Upper lobe of left lung (tissue), 6 donors: ENCODE measurements at regions not wholly inside any gene's neighbourhood (a gene's known extent, or its start where the extent isn't known, plus 50 kb on each side); places are given as distances from the start of the nearest gene placed in this dataset.

Experiments used
- ATAC-seq, 2 donors: fragments of 200-7000 bp; cut with Tn5 transposase; one replicate each; pipeline ENCODE4 v1.9.1; 2022; ENCODE audit warnings: mild to moderate bottlenecking in 2 of 2, moderate library complexity in 2 of 2; ENCODE audit not compliant: low FRiP score in 2 of 2
- DNase-seq, 2 donors: peaks; one replicate each; pipeline ENCODE4 v3.0.0-alpha.2; 2019 to 2020
- H3K27ac ChIP-seq, 4 donors: fragments of 200-600 bp; sonication (generic); one replicate each; pipeline ENCODE4 v1.5.1; 2016 to 2019
- H3K27me3 ChIP-seq, 4 donors: fragments of 200-600 bp; sonication (generic); one replicate each; pipeline ENCODE4 v1.5.1; 2017 to 2019
- H3K36me3 ChIP-seq, 4 donors: fragments of 200-600 bp; sonication (generic); one replicate each; pipeline ENCODE4 v1.5.1; 2016 to 2019
- H3K4me1 ChIP-seq, 4 donors: fragments of 200-600 bp; sonication (generic); one replicate each; pipeline ENCODE4 v1.5.1; 2018 to 2019
- H3K4me3 ChIP-seq, 4 donors: fragments of 200-600 bp; sonication (generic); one replicate each; pipeline ENCODE4 v1.5.1; 2017 to 2019; ENCODE audit warnings: mild to moderate bottlenecking in 2 of 4, moderate library complexity in 1 of 4
- H3K9me3 ChIP-seq, 4 donors: fragments of 200-600 bp; sonication (generic); one replicate each; pipeline ENCODE4 v1.5.1; 2018 to 2019
- EP300 ChIP-seq, 4 donors: sonication (generic); formaldehyde crosslinking; IDR thresholded peaks; one replicate each; pipeline ENCODE4 v1.5.1; 2017; ENCODE audit warnings: antibody characterized with exemption in 4 of 4, control low read depth in 2 of 4
- POLR2A ChIP-seq, 4 donors: fragments of 450-650 bp; IDR thresholded peaks; one replicate each; pipeline ENCODE4 v1.5.1; 2016 to 2017; ENCODE audit warnings: antibody characterized with exemption in 4 of 4, mild to moderate bottlenecking in 2 of 4
- POLR2AphosphoS5 ChIP-seq, 2 donors: sonication (generic); formaldehyde crosslinking; IDR thresholded peaks; one replicate each; pipeline ENCODE4 v1.5.1; 2017; ENCODE audit warnings: antibody characterized with exemption in 2 of 2
- WGBS, 2 donors: methylation state at CpG; one replicate each; pipeline ENCODE4 v1.1.5; 2017 to 2018; 5-methylcytosine and 5-hydroxymethylcytosine counted together
- TF ChIP-seq, protein P1 (sequence below), 6 experiments: fragments of 450-650 bp in 4 of 6; fragments of 200-600 bp in 2 of 6; sonication (generic) in 2 of 6; IDR thresholded peaks; one replicate each; pipeline ENCODE4 v1.5.1; 2016 to 2019; ENCODE audit warnings: antibody characterized with exemption in 6 of 6
- donor health status: DM: no; HTN: no; CAD: no; lungs with moderate emphysema.
- donor health status: DM: no; HTN: yes; CAD: no; lungs with severe emphysema.

- TF ChIP-seq, protein P1, sequence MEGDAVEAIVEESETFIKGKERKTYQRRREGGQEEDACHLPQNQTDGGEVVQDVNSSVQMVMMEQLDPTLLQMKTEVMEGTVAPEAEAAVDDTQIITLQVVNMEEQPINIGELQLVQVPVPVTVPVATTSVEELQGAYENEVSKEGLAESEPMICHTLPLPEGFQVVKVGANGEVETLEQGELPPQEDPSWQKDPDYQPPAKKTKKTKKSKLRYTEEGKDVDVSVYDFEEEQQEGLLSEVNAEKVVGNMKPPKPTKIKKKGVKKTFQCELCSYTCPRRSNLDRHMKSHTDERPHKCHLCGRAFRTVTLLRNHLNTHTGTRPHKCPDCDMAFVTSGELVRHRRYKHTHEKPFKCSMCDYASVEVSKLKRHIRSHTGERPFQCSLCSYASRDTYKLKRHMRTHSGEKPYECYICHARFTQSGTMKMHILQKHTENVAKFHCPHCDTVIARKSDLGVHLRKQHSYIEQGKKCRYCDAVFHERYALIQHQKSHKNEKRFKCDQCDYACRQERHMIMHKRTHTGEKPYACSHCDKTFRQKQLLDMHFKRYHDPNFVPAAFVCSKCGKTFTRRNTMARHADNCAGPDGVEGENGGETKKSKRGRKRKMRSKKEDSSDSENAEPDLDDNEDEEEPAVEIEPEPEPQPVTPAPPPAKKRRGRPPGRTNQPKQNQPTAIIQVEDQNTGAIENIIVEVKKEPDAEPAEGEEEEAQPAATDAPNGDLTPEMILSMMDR (IDR thresholded peaks at IDR 0.05), result no peak
- TF ChIP-seq POLR2A (IDR thresholded peaks at IDR 0.05) (no peak), EP300 (IDR thresholded peaks at IDR 0.05) (no peak), POLR2AphosphoS5 (IDR thresholded peaks at IDR 0.05) (no peak)
- 79 to 82% methylated on average over 7 of the region's 7 CpGs for WGBS, 2 donors
- no peaks in the 10 kb centered on the region for H3K36me3 ChIP-seq
- H3K4me3 ChIP-seq, result no peak overlapping the region
- ATAC-seq, result no peak
- no peaks in the 10 kb centered on the region for H3K9me3 ChIP-seq
- H3K4me1 ChIP-seq, result no peaks in the 10 kb centered on the region
- H3K27ac ChIP-seq, result no peak overlapping the region
- DNase-seq, result no peak
- H3K27me3 ChIP-seq, result no peaks in the 10 kb centered on the region
Measured at GRCh38 chr12:126953365-126953889, 1313.5 kb upstream of the TMEM132C start.

DNA sequence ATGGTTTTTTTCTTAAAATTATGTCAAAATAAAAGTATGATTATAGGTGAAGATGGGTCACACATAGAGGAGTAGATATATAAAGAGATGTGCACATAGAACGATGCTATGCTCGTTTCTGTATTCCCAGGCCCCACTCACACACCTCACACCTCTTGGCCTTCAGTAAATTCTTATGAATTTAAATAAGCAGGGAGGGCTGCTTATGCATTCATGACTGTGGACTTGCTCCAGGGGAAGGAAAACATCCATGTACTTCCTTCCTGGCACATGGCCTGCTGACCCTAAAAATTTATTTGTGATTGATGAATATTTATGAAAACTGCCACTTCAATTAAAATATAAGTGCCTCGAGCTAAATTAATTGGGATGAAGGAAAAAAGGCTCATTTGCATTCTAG lies 1306.7 kb upstream of the TMEM132C start:
- ATAC-seq (no peak), DNase-seq (no peak)
- H3K4me3 ChIP-seq, result no peak overlapping the region
- TF ChIP-seq EP300 (IDR thresholded peaks at IDR 0.05), result no peak
- no peak for TF ChIP-seq POLR2A (IDR thresholded peaks at IDR 0.05)
- H3K9me3 ChIP-seq, result no peaks in the 10 kb centered on the region
- H3K4me1 ChIP-seq, result no peaks in the 10 kb centered on the region
- no peaks in the 10 kb centered on the region for H3K36me3 ChIP-seq
- WGBS, 2 donors, result 49 to 55% methylated on average over 3 of the region's 3 CpGs
- no peak overlapping the region for H3K27ac ChIP-seq
- H3K27me3 ChIP-seq, result no peaks in the 10 kb centered on the region

DNA sequence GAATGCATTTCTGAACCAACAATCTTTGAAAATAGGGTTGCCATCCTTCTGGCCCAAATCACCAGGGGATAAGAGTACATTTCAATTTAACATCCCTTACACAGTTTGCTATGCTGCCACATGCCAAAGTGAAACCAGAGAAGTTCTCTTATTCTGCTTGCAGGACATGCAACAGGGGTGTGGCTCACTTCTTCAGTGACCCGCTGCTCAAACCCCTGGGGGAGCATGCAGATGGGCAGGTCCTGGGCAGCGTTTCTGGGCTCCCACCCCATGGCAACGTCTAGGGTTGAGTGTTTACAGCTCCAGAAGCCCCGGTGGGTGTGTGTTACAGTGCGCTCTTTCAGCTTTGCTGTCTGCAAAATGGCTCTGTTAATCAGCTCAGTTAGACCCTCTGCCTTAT lies 1306.3 kb upstream of the TMEM132C start:
- ATAC-seq, result peak in 1 of 2 donors; percentile 22
- WGBS, 2 donors, result 60 to 80% methylated on average over 2 to 5 of the region's 5 CpGs

DNA sequence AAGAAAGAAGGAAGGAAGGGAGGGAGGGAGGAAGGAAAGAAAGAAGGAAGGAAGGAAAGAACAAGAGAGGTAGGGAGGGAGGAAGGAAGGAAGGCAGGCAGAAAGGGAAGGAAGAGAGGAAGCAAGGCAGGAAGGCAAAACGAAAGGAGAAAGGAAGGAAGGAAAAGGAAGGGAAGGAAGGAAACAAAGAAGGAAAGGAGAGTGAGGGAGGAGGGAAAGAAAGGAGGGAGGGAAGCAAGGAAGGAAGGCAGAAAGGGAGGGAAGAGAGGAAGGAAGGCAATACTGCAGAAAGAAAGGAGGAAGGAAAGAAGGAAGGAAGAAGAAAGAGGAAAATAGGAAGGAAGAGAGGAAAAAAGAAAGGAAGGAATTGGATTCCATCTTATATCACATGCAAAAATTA lies 1303.1 kb upstream of the TMEM132C start:
- WGBS, 2 donors, result 40 to 44% methylated on average over 1 of the region's 1 CpG
- TF ChIP-seq, protein P1 (IDR thresholded peaks at IDR 0.05), result no peak
- TF ChIP-seq POLR2A (IDR thresholded peaks at IDR 0.05) (no peak), POLR2AphosphoS5 (IDR thresholded peaks at IDR 0.05) (no peak), EP300 (IDR thresholded peaks at IDR 0.05) (no peak)
- ATAC-seq, result no peak
- Histone ChIP-seq H3K27ac (no peak overlapping the region), H3K4me3 (no peak overlapping the region), H3K27me3 (no peaks in the 10 kb centered on the region), H3K9me3 (no peaks in the 10 kb centered on the region), H3K4me1 (no peaks in the 10 kb centered on the region), H3K36me3 (no peaks in the 10 kb centered on the region)
- no peak for DNase-seq

More for the DNA sequence above, 1306.3 kb upstream of the TMEM132C start:
- Histone ChIP-seq H3K27ac (no peak overlapping the region), H3K4me1 (no peaks in the 10 kb centered on the region), H3K36me3 (no peaks in the 10 kb centered on the region), H3K27me3 (no peaks in the 10 kb centered on the region), H3K4me3 (no peak overlapping the region), H3K9me3 (no peaks in the 10 kb centered on the region)
- TF ChIP-seq POLR2AphosphoS5 (IDR thresholded peaks at IDR 0.05) (no peak), POLR2A (IDR thresholded peaks at IDR 0.05) (no peak)
- TF ChIP-seq, protein P1 (IDR thresholded peaks at IDR 0.05), result no peak
- no peak for DNase-seq

GRCh38 chr12:126966498-126966897 lies 1300.5 kb upstream of the TMEM132C start:
- 64 to 74% methylated on average over 3 of the region's 3 CpGs for WGBS, 2 donors
- ATAC-seq, result no peak

More at GRCh38 chr12:126966498-126966897, 1300.5 kb upstream of the TMEM132C start:
- Histone ChIP-seq H3K4me3 (no peak overlapping the region), H3K4me1 (no peaks in the 10 kb centered on the region), H3K27me3 (no peaks in the 10 kb centered on the region), H3K9me3 (no peaks in the 10 kb centered on the region), H3K27ac (no peak overlapping the region), H3K36me3 (no peaks in the 10 kb centered on the region)
- DNase-seq, result no peak
- TF ChIP-seq POLR2A (IDR thresholded peaks at IDR 0.05) (no peak), EP300 (IDR thresholded peaks at IDR 0.05) (no peak), POLR2AphosphoS5 (IDR thresholded peaks at IDR 0.05) (no peak)
- TF ChIP-seq, protein P1 (IDR thresholded peaks at IDR 0.05), result no peak
